Sigmoid colon (tissue), 6 donors: ENCODE measurements at regions not wholly inside any gene's neighbourhood (a gene's known extent, or its start where the extent isn't known, plus 50 kb on each side); places are given as distances from the start of the nearest gene placed in this dataset.

Experiments used
- DNase-seq: peaks from one replicate; pipeline ENCODE4 v3.0.0-alpha.2; 2019
- H3K27ac ChIP-seq, 4 donors: fragments of 200-600 bp; sonication (generic); one replicate each; pipeline ENCODE4 v1.5.1; 2016 to 2019; ENCODE audit warnings: mild to moderate bottlenecking in 1 of 4
- H3K27me3 ChIP-seq, 3 donors: fragments of 200-600 bp; sonication (generic); one replicate each; pipeline ENCODE4 v1.5.1; 2019; ENCODE audit warnings: mild to moderate bottlenecking in 1 of 3
- H3K36me3 ChIP-seq, 4 donors: fragments of 200-600 bp; sonication (generic); one replicate each; pipeline ENCODE4 v1.5.1; 2016 to 2019
- H3K4me1 ChIP-seq, 4 donors: fragments of 200-600 bp; sonication (generic); one replicate each; pipeline ENCODE4 v1.5.1; 2017 to 2019
- H3K4me3 ChIP-seq, 4 donors: fragments of 200-600 bp; sonication (generic); one replicate each; pipeline ENCODE4 v1.5.1; 2017 to 2019; ENCODE audit warnings: mild to moderate bottlenecking in 2 of 4, moderate library complexity in 1 of 4
- H3K9me3 ChIP-seq, 4 donors: fragments of 200-600 bp in 3 of 4; sonication (generic) in 3 of 4; one replicate each; pipeline versions ENCODE4 v1.5.1 to v1.6.1; 2013 to 2019
- EP300 ChIP-seq, 4 donors: sonication (generic); formaldehyde crosslinking; IDR thresholded peaks; one replicate each; pipeline ENCODE4 v1.6.1; 2017; ENCODE audit warnings: antibody characterized with exemption in 4 of 4
- POLR2A ChIP-seq, 2 donors: fragments of 450-650 bp; IDR thresholded peaks; one replicate each; pipeline ENCODE4 v1.6.1; 2016; ENCODE audit warnings: antibody characterized with exemption in 2 of 2, mild to moderate bottlenecking in 2 of 2, moderate library complexity in 2 of 2
- POLR2AphosphoS5 ChIP-seq, 4 donors: sonication (generic); formaldehyde crosslinking; IDR thresholded peaks; one replicate each; pipeline ENCODE4 v1.6.1; 2017; ENCODE audit warnings: antibody characterized with exemption in 4 of 4
- WGBS, 2 donors: extraction: QIAGEN DNeasy Blood & Tissue Kit; methylation state at CpG; one replicate each; pipeline ENCODE4 v1.1.7; 2013; 5-methylcytosine and 5-hydroxymethylcytosine counted together
- intact Hi-C: fragments of 100-400 bp; cut with DNase I; formaldehyde crosslinking; loops from one replicate; pipeline ENCODE4 v1.15.1; 2023
- TF ChIP-seq, protein P1 (sequence below), 4 experiments: fragments of 450-650 bp in 3 of 4; fragments of 200-600 bp in 1 of 4; IDR thresholded peaks; one replicate each; pipeline ENCODE4 v1.5.1; 2016 to 2019; ENCODE audit warnings: antibody characterized with exemption in 4 of 4, mild to moderate bottlenecking in 3 of 4, moderate library complexity in 2 of 4
- donor health status: healthy with polysubstance abuse.
- donor health status: healthy.

- no peak overlapping the region for H3K27ac ChIP-seq
- 76 to 88% methylated on average over 6 of the region's 6 CpGs for WGBS, 2 donors
- TF ChIP-seq POLR2A (IDR thresholded peaks at IDR 0.05): no peak
- no peak for TF ChIP-seq EP300 (IDR thresholded peaks at IDR 0.05)
- TF ChIP-seq, protein P1, sequence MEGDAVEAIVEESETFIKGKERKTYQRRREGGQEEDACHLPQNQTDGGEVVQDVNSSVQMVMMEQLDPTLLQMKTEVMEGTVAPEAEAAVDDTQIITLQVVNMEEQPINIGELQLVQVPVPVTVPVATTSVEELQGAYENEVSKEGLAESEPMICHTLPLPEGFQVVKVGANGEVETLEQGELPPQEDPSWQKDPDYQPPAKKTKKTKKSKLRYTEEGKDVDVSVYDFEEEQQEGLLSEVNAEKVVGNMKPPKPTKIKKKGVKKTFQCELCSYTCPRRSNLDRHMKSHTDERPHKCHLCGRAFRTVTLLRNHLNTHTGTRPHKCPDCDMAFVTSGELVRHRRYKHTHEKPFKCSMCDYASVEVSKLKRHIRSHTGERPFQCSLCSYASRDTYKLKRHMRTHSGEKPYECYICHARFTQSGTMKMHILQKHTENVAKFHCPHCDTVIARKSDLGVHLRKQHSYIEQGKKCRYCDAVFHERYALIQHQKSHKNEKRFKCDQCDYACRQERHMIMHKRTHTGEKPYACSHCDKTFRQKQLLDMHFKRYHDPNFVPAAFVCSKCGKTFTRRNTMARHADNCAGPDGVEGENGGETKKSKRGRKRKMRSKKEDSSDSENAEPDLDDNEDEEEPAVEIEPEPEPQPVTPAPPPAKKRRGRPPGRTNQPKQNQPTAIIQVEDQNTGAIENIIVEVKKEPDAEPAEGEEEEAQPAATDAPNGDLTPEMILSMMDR (IDR thresholded peaks at IDR 0.05): no peak
- no peak for TF ChIP-seq POLR2AphosphoS5 (IDR thresholded peaks at IDR 0.05)
- no peak overlapping the region for H3K4me3 ChIP-seq
- no peak for DNase-seq
- H3K9me3 ChIP-seq: no peaks in the 10 kb centered on the region
- H3K27me3 ChIP-seq: peaks cover 0 to 8% (median 0%) of the 10 kb centered on the region in 3 donors
- no peaks in the 10 kb centered on the region for H3K4me1 ChIP-seq
- H3K36me3 ChIP-seq: no peaks in the 10 kb centered on the region
- intact Hi-C loops: no loop called here
Observed at GRCh38 chr3:43966126-43966525, 275.4 kb downstream of the ABHD5 start.

GRCh38 chr3:43966530-43966929 lies 275.2 kb upstream of the TOPAZ1 start:
- H3K9me3 ChIP-seq: no peaks in the 10 kb centered on the region
- 85 to 86% methylated on average over 3 of the region's 3 CpGs for WGBS, 2 donors
- H3K36me3 ChIP-seq: no peaks in the 10 kb centered on the region
- no peak overlapping the region for H3K27ac ChIP-seq
- TF ChIP-seq EP300 (IDR thresholded peaks at IDR 0.05) (no peak), POLR2AphosphoS5 (IDR thresholded peaks at IDR 0.05) (no peak), POLR2A (IDR thresholded peaks at IDR 0.05) (no peak)
- TF ChIP-seq, protein P1 (IDR thresholded peaks at IDR 0.05): no peak
- DNase-seq: no peak
- intact Hi-C loops: no loop called here
- H3K4me1 ChIP-seq: no peaks in the 10 kb centered on the region
- H3K27me3 ChIP-seq: peaks cover 0 to 8% (median 0%) of the 10 kb centered on the region in 3 donors
- no peak overlapping the region for H3K4me3 ChIP-seq

- H3K36me3 ChIP-seq: no peaks in the 10 kb centered on the region
- peaks cover 0 to 8% (median 0%) of the 10 kb centered on the region in 3 donors for H3K27me3 ChIP-seq
- H3K4me3 ChIP-seq: no peak overlapping the region
- no peak for DNase-seq
- H3K4me1 ChIP-seq: no peaks in the 10 kb centered on the region
- TF ChIP-seq POLR2AphosphoS5 (IDR thresholded peaks at IDR 0.05) (no peak), POLR2A (IDR thresholded peaks at IDR 0.05) (no peak)
- 54 to 60% methylated on average over 5 of the region's 5 CpGs for WGBS, 2 donors
- no peaks in the 10 kb centered on the region for H3K9me3 ChIP-seq
- no peak overlapping the region for H3K27ac ChIP-seq
- intact Hi-C loops: no loop called here
Observed at GRCh38 chr3:43968465-43968864, 273.2 kb upstream of the TOPAZ1 start.

DNA sequence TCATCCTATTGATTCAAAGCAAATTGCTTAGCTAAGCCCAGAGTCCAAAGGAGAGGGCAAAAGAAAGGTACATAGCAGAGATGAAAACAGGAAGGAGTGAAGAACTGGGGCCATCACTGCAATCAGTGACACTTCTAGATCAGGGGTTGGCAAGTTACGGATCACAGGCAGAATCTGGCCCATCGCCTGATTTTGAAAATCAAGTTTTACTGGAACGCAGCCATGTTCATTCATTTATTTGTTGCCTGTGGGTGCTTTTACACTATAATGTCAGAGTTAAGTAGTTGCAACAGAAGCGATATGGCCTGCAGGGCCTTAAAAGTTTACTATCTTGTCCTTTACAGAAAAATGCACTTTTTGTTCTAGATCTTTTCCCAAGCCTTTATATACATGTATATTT lies 271.7 kb upstream of the TOPAZ1 start:
- TF ChIP-seq POLR2AphosphoS5 (IDR thresholded peaks at IDR 0.05): no peak
- no peak for TF ChIP-seq POLR2A (IDR thresholded peaks at IDR 0.05)
- TF ChIP-seq EP300 (IDR thresholded peaks at IDR 0.05): no peak
- TF ChIP-seq, protein P1 (IDR thresholded peaks at IDR 0.05): no peak
- H3K36me3 ChIP-seq: no peaks in the 10 kb centered on the region
- no peaks in the 10 kb centered on the region for H3K9me3 ChIP-seq
- peaks cover 0 to 8% (median 0%) of the 10 kb centered on the region in 3 donors for H3K27me3 ChIP-seq
- 88 to 92% methylated on average over 4 of the region's 4 CpGs for WGBS, 2 donors
- no peak overlapping the region for H3K27ac ChIP-seq
- no peaks in the 10 kb centered on the region for H3K4me1 ChIP-seq
- no peak for DNase-seq
- H3K4me3 ChIP-seq: no peak overlapping the region
- intact Hi-C loops: no loop called here

DNA sequence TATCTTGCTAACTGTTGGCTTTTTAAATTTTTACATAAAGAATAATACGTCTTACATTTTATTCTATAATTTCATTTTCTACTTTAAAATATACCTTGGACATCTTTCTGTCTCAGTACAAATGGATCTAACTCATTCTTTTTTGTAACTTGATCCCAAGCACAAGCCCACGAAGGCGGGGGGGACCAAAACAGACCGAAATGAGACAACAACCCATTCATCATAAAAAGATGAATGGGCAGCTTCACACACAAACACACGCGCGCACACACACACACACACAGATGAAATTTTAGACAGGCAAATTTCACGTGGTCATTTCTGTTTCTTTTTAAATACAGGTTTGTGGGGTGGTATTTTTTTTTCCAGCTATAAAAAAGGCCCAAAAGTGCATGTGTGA lies 271.3 kb upstream of the TOPAZ1 start:
- no peaks in the 10 kb centered on the region for H3K36me3 ChIP-seq
- TF ChIP-seq POLR2AphosphoS5 (IDR thresholded peaks at IDR 0.05) (no peak), EP300 (IDR thresholded peaks at IDR 0.05) (no peak), POLR2A (IDR thresholded peaks at IDR 0.05) (no peak)
- TF ChIP-seq, protein P1 (IDR thresholded peaks at IDR 0.05): no peak
- no peak for DNase-seq
- no peak overlapping the region for H3K4me3 ChIP-seq
- intact Hi-C loops: no loop called here
- H3K27ac ChIP-seq: no peak overlapping the region
- no peaks in the 10 kb centered on the region for H3K9me3 ChIP-seq
- 82 to 83% methylated on average over 8 of the region's 8 CpGs for WGBS, 2 donors
- H3K27me3 ChIP-seq: peaks cover 0 to 8% (median 0%) of the 10 kb centered on the region in 3 donors
- no peaks in the 10 kb centered on the region for H3K4me1 ChIP-seq
